NCI-H510A treated with DMSO at 0.1 percent for 48 hours (cell line): ENCODE measurements at regions not wholly inside any gene's neighbourhood (a gene's known extent, or its start where the extent isn't known, plus 50 kb on each side); places are given as distances from the start of the nearest gene placed in this dataset.
"Not testable (repeated sequence)": the region's sequence is repeated elsewhere in the genome, so short reads cannot be mapped to it uniquely, and the experiment has no call there.

Experiments
- DNase-seq: peaks from one replicate; lab custom pipeline; 2025; lab: John Stamatoyannopoulos, UW

- DNase-seq = no peak
Measured at GRCh38 chr6:121694389-121694788, 258.9 kb downstream of the GJA1 start.

DNA sequence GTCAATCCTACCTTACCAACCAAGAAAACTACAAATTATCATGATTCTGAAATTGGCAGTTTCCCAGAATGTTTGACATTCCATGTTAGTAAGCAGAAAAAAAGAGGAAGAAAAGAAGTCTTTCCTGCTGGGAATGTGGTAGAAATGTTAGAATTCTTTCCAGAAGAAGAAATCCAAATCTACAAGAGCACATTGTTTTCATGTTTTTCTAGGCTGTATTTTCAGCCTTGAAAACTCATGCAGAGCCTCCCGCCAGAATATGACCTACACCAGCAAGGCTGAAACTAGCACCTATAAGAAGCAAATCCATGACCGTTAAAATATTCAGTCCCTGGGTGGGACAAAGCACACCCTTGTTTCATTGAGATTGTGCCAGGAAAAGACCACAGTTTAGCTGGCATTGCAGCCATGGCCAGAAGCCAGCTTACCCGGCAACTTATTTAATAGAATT, 259.4 kb downstream of the GJA1 start:
- no peak for DNase-seq

- no peak for DNase-seq
Measured at GRCh38 chr6:121695329-121695728, 259.9 kb downstream of the GJA1 start.

- no peak for DNase-seq
Measured at GRCh38 chr6:121697921-121698320, 262.5 kb downstream of the GJA1 start.

GRCh38 chr6:121698617-121699016, 263.2 kb downstream of the GJA1 start:
- DNase-seq = no peak

- DNase-seq = not testable (repeated sequence)
Measured at GRCh38 chr6:121703129-121703528, 267.7 kb downstream of the GJA1 start.

- no peak for DNase-seq
Measured at GRCh38 chr6:121711472-121711871, 276.0 kb downstream of the GJA1 start.

- DNase-seq = no peak
Measured at GRCh38 chr6:121717686-121718085, 282.2 kb downstream of the GJA1 start.

- DNase-seq = not testable (repeated sequence)
Measured at GRCh38 chr6:121720867-121721266, 285.4 kb downstream of the GJA1 start.

DNA sequence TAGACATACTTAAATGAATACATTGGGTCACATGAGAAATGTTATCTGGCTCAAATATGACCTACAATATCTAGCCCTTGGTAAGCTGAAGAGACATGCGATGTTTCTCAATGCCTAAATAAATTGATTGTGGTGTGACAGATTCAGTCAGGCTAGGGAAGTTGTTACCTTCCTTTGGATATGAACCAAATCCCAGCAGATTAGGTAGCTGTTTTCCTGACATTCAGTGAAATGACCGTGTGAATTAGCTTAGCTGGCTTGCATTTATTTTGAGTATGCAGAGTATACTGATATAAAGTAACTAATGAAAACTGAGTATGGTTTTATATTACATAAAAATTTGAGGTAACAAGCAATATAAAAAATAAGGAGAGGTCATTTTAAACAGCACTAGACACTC, 288.2 kb downstream of the GJA1 start:
- no peak for DNase-seq

DNA sequence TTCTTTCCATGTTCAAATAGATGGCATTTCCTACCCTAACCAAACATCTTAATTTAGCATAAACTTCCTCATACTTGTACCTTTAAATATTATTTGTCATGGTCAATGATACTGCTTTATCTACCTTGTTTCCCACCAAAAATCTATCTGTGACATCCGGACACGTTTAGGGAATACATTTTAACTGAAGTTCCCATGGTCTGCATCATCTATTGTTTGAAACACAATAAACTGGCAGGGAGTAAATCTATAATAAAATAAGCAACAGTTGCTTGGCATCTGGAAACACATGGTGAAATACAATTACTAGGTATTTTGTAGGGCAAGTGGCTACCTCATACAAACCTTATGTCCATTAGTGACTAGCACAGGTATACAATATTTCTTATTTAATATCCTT, 289.1 kb downstream of the GJA1 start:
- DNase-seq = no peak

GRCh38 chr6:121726596-121726995, 291.1 kb downstream of the GJA1 start:
- no peak for DNase-seq

- no peak for DNase-seq
Measured at GRCh38 chr6:121730616-121731015, 295.2 kb downstream of the GJA1 start.

- no peak for DNase-seq
Measured at GRCh38 chr6:121731381-121731780, 295.9 kb downstream of the GJA1 start.

- DNase-seq = no peak
Measured at GRCh38 chr6:121732641-121733040, 297.2 kb downstream of the GJA1 start.

- DNase-seq = no peak
Measured at GRCh38 chr6:121733234-121733633, 297.8 kb downstream of the GJA1 start.

GRCh38 chr6:121740188-121740587, 304.7 kb downstream of the GJA1 start:
- not testable (repeated sequence) for DNase-seq

DNA sequence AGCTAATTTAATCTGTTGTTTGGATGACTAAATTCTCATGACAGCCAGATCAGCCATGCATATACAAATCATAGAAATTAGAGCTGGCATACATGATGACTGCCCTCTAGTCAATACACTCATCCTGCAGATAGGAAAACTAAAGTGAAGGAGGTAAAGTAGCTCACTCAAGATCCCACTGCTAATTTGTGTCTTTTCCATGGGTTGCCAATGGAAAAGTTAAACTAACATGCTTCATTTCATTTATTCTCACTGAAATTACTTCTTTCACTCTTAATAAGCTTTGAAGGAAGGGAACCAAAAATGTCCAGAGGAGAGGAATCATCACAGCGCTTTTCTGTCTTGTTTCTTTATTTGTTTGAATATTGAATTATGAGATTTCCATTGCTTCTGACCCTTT, 308.2 kb downstream of the GJA1 start:
- DNase-seq = no peak

GRCh38 chr6:121748376-121748775, 312.9 kb downstream of the GJA1 start:
- DNase-seq = no peak

GRCh38 chr6:121748850-121749249, 313.4 kb downstream of the GJA1 start:
- no peak for DNase-seq

- DNase-seq = no peak
Measured at GRCh38 chr6:121755485-121755884, 320.0 kb downstream of the GJA1 start.

DNA sequence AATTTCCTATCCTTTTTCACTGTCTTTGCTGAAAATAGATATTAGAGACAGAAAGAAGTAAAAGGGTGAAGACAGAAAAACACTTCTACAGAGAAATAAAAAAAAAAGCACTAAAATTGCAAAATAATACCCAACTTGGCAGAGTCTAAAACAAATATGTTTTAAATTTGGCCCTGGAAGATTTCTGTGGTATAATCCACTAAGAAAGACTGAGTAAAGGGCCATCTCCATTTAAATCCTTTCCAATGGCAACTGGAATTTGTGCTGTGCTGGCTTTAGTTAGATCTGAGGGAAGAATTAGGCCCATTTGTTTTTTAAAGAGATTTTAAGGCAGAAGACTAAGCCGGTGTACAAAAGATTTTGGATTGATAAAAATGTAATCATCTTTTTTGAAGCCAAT, 321.2 kb downstream of the GJA1 start:
- DNase-seq = no peak

- no peak for DNase-seq
Measured at GRCh38 chr6:121759370-121759769, 323.9 kb downstream of the GJA1 start.

DNA sequence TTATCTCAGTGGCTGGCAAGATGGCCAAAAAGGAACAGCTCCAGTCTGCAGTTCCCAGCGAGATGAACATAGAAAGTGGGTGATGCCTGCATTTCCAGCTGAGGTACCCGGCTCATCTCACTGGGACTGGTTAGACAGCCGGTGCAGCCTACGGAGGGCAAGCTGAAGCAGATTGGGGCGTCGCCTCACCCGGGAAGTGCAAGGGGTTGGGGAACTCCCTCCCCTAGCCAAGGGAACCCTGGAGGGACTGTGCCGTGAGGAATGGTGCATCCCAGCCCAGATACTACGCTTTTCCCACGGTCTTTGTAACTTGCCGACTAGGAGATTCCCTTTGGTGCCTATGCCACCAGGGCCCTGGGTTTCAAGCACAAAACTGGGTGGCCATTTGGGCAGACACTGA, 324.7 kb downstream of the GJA1 start:
- no peak for DNase-seq

- no peak for DNase-seq
Measured at GRCh38 chr6:121760745-121761144, 325.3 kb downstream of the GJA1 start.
